Thoracic aorta (tissue), 2 donors: ENCODE measurements at regions not wholly inside any gene's neighbourhood (a gene's known extent, or its start where the extent isn't known, plus 50 kb on each side); places are given as distances from the start of the nearest gene placed in this dataset.

Source experiments
- ATAC-seq: fragments of 150-250 bp; one replicate; pipeline ENCODE4 v1.8.0; 2017; ENCODE audit warnings: low read depth; ENCODE audit not compliant: insufficient number of reproducible peaks, low FRiP score
- DNase-seq: peaks from one replicate; pipeline ENCODE4 v3.0.0-alpha.2; 2020; ENCODE audit warnings: low spot score
- H3K27ac ChIP-seq, 2 donors: fragments of 200-600 bp; sonication (generic); 1 replicate in 1 of 2; 2 replicates in 1 of 2; pipeline ENCODE4 v1.5.1; 2016; ENCODE audit warnings: mild to moderate bottlenecking in 2 of 2, moderate library complexity in 2 of 2
- H3K27me3 ChIP-seq: fragments of 200-600 bp; sonication (generic); replicated peaks from 2 replicates; pipeline ENCODE4 v1.6.0; 2016; ENCODE audit warnings: mild to moderate bottlenecking; ENCODE audit not compliant: insufficient read depth
- H3K36me3 ChIP-seq: fragments of 200-600 bp; sonication (generic); one replicate; pipeline ENCODE4 v1.5.1; 2016
- H3K4me1 ChIP-seq, 2 donors: fragments of 200-600 bp; sonication (generic); 1 replicate in 1 of 2; 2 replicates in 1 of 2; pipeline versions ENCODE4 v1.5.1 to v1.6.0; 2016; ENCODE audit warnings: low read depth in 2 of 2, mild to moderate bottlenecking in 1 of 2; ENCODE audit not compliant: control insufficient read depth in 1 of 2
- H3K4me3 ChIP-seq: fragments of 200-600 bp; sonication (generic); 2 replicates; pipeline ENCODE4 v1.5.1; 2016; ENCODE audit warnings: mild to moderate bottlenecking
- H3K9me3 ChIP-seq: fragments of 200-600 bp; sonication (generic); 2 replicates; pipeline ENCODE4 v1.5.1; 2016
- CTCF ChIP-seq: fragments of 200-600 bp; sonication (generic); IDR thresholded peaks from one replicate; pipeline ENCODE4 v1.5.1; 2019; ENCODE audit warnings: antibody characterized with exemption

DNA sequence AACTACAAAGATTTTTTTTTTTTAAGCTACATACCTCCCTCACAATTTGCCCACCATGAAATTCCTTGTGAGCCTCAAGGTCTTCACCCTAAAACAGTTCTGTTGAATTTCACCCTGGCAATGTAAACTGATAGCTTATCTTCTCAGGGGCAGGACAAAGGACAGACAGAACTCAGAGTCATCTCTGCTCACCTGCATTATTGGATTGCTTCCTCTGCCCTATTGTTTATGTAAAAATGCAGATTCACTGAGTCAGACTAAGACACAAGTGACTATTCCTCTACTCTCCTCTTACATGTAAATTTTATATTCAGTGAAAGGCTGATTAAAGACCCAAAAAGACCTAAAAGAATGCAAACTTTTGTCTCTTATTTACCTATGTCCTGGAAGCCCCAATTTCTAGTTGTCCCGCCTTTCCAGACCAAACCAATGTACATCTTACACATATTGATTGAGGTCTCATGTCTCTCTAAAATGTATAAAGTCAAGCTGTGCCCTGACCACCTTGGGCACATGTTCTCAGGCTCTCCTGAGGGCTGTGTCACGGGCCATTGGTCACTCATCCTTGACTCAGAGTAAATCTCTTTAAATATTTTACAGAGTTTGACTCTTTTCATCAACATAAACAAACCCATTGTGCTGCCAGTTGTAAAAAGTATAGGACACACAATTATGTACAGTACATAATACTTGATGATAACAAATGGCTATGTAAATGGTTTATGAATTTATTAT lies 440.2 kb downstream of the HTR7 start:
- peaks cover 0 to 6% of the 10 kb centered on the region in 2 donors for H3K4me1 ChIP-seq
- no peak overlapping the region for H3K4me3 ChIP-seq
- DNase-seq (no peak), ATAC-seq (no peak)
- H3K27me3 ChIP-seq = no peaks in the 10 kb centered on the region
- TF ChIP-seq CTCF = no peak
- H3K27ac ChIP-seq = no peak overlapping the region
- no peaks in the 10 kb centered on the region for H3K9me3 ChIP-seq
- no peaks in the 10 kb centered on the region for H3K36me3 ChIP-seq

GRCh38 chr10:90418869-90419652 lies 438.8 kb downstream of the HTR7 start:
- no peak for TF ChIP-seq CTCF
- no peak for DNase-seq
- H3K4me1 ChIP-seq = no peaks in the 10 kb centered on the region
- no peak overlapping the region for H3K27ac ChIP-seq
- ATAC-seq = no peak
- no peak overlapping the region for H3K4me3 ChIP-seq
- H3K27me3 ChIP-seq = no peaks in the 10 kb centered on the region
- H3K36me3 ChIP-seq = no peaks in the 10 kb centered on the region
- H3K9me3 ChIP-seq = no peaks in the 10 kb centered on the region

- Histone ChIP-seq H3K9me3 (no peaks in the 10 kb centered on the region), H3K27ac (no peak overlapping the region), H3K4me3 (no peak overlapping the region), H3K27me3 (no peaks in the 10 kb centered on the region), H3K4me1 (no peaks in the 10 kb centered on the region), H3K36me3 (no peaks in the 10 kb centered on the region)
- DNase-seq (no peak), ATAC-seq (no peak)
- TF ChIP-seq CTCF = no peak
Measured at GRCh38 chr10:90420637-90421318, 437.1 kb downstream of the HTR7 start.

- no peak for ATAC-seq
- DNase-seq = no peak
- no peak overlapping the region for H3K4me3 ChIP-seq
- no peaks in the 10 kb centered on the region for H3K4me1 ChIP-seq
- no peak overlapping the region for H3K27ac ChIP-seq
- no peaks in the 10 kb centered on the region for H3K36me3 ChIP-seq
- TF ChIP-seq CTCF = no peak
- no peaks in the 10 kb centered on the region for H3K27me3 ChIP-seq
- no peaks in the 10 kb centered on the region for H3K9me3 ChIP-seq
Measured at GRCh38 chr10:90421874-90422273, 436.0 kb downstream of the HTR7 start.

- DNase-seq (no peak), ATAC-seq (no peak)
- H3K27ac ChIP-seq = no peak overlapping the region
- no peak overlapping the region for H3K4me3 ChIP-seq
- no peaks in the 10 kb centered on the region for H3K36me3 ChIP-seq
- TF ChIP-seq CTCF = no peak
- no peaks in the 10 kb centered on the region for H3K4me1 ChIP-seq
- no peaks in the 10 kb centered on the region for H3K9me3 ChIP-seq
- no peaks in the 10 kb centered on the region for H3K27me3 ChIP-seq
Measured at GRCh38 chr10:90424730-90425129, 433.1 kb downstream of the HTR7 start.
